Tibial nerve (tissue), 4 donors: ENCODE measurements at regions not wholly inside any gene's neighbourhood (a gene's known extent, or its start where the extent isn't known, plus 50 kb on each side); places are given as distances from the start of the nearest gene placed in this dataset.

ENCODE experiments used
- CTCF ChIP-seq, 5 experiments: fragments of 200-600 bp in 3 of 5; fragments of 450-650 bp in 2 of 5; sonication (generic) in 3 of 5; IDR thresholded peaks; one replicate each; pipeline ENCODE4 v1.5.1; 2016 to 2019; ENCODE audit warnings: antibody characterized with exemption in 5 of 5, mild to moderate bottlenecking in 3 of 5, moderate library complexity in 2 of 5
- EP300 ChIP-seq, 2 donors: sonication (generic); formaldehyde crosslinking; IDR thresholded peaks; one replicate each; pipeline ENCODE4 v1.6.1; 2017; ENCODE audit warnings: antibody characterized with exemption in 2 of 2, mild to moderate bottlenecking in 1 of 2
- POLR2A ChIP-seq, 2 donors: fragments of 450-650 bp; IDR thresholded peaks; one replicate each; pipeline ENCODE4 v1.6.1; 2017; ENCODE audit warnings: antibody characterized with exemption in 2 of 2, mild to moderate bottlenecking in 2 of 2, moderate library complexity in 2 of 2

- no peak for TF ChIP-seq CTCF (IDR thresholded peaks at IDR 0.05)
- no peak for TF ChIP-seq POLR2A (IDR thresholded peaks at IDR 0.05)
- no peak for TF ChIP-seq EP300 (IDR thresholded peaks at IDR 0.05)
Measured at GRCh38 chr16:59743504-59743903, 1009.4 kb upstream of the GOT2 start.
